Activated CD4-positive, alpha-beta memory T cell treated with anti-CD3 and anti-CD28 coated beads, Interleukin-2, amount 10 ng/mL, durations not matched to agents 7 days and 5 days (primary cell): ENCODE measurements at regions not wholly inside any gene's neighbourhood (a gene's known extent, or its start where the extent isn't known, plus 50 kb on each side); places are given as distances from the start of the nearest gene placed in this dataset.
"Not testable (repeated sequence)": the region's sequence is repeated elsewhere in the genome, so short reads cannot be mapped to it uniquely, and the experiment has no call there.

Source experiments
- CTCF ChIA-PET: fragments of 350-600 bp; sonication (Branson Sonifier 250); formaldehyde crosslinking; loops from one replicate; lab custom pipeline; 2021; ENCODE audit warnings: antibody characterized with exemption, inconsistent platforms; lab: Charles Lee
- POLR2A ChIA-PET: fragments of 350-600 bp; sonication (Branson Sonifier 250); formaldehyde crosslinking; loops from one replicate; lab custom pipeline; 2021; ENCODE audit warnings: antibody characterized with exemption; lab: Charles Lee
- DNase-seq: peaks from one replicate; pipeline ENCODE4 v3.0.0-alpha.2; 2020
- H3K27ac Mint-ChIP-seq: one replicate; pipeline ENCODE4 v1.8.0; 2021; ENCODE audit warnings: mild to moderate bottlenecking, mixed read lengths
- H3K27me3 Mint-ChIP-seq: one replicate; pipeline ENCODE4 v1.8.0; 2021; ENCODE audit warnings: mixed read lengths
- H3K36me3 Mint-ChIP-seq: one replicate; pipeline ENCODE4 v1.8.0; 2021; ENCODE audit warnings: low read depth, mixed read lengths
- H3K4me1 Mint-ChIP-seq: one replicate; pipeline ENCODE4 v1.8.0; 2021; ENCODE audit warnings: mixed read lengths
- H3K4me3 Mint-ChIP-seq: one replicate; pipeline ENCODE4 v1.8.0; 2021; ENCODE audit warnings: mild to moderate bottlenecking, mixed read lengths
- H3K9me3 Mint-ChIP-seq: one replicate; pipeline ENCODE4 v1.8.0; 2021; ENCODE audit warnings: mixed read lengths

- Mint-ChIP-seq H3K36me3 (no peaks in the 10 kb centered on the region), H3K4me1 (no peaks in the 10 kb centered on the region), H3K4me3 (no peak overlapping the region), H3K9me3 (no peaks in the 10 kb centered on the region), H3K27me3 (no peaks in the 10 kb centered on the region), H3K27ac (no peak overlapping the region)
- no peak for DNase-seq
- POLR2A ChIA-PET, result no interaction called here
- CTCF ChIA-PET, result no interaction called here
Measured at GRCh38 chrX:121457096-121457495, 409.7 kb downstream of the GLUD2 start.

GRCh38 chrX:121479406-121479805 is 432.0 kb downstream of the GLUD2 start:
- ChIA-PET POLR2A (no interaction called here), CTCF (no interaction called here)
- Mint-ChIP-seq H3K4me1 (no peaks in the 10 kb centered on the region), H3K36me3 (no peaks in the 10 kb centered on the region), H3K4me3 (no peak overlapping the region), H3K27me3 (no peaks in the 10 kb centered on the region), H3K27ac (no peak overlapping the region), H3K9me3 (no peaks in the 10 kb centered on the region)
- DNase-seq, result no peak

- no peaks in the 10 kb centered on the region for H3K36me3 Mint-ChIP-seq
- no peak overlapping the region for H3K4me3 Mint-ChIP-seq
- H3K27ac Mint-ChIP-seq, result no peak overlapping the region
- H3K9me3 Mint-ChIP-seq, result no peaks in the 10 kb centered on the region
- DNase-seq, result no peak
- H3K4me1 Mint-ChIP-seq, result no peaks in the 10 kb centered on the region
- no peaks in the 10 kb centered on the region for H3K27me3 Mint-ChIP-seq
- ChIA-PET CTCF (no interaction called here), POLR2A (no interaction called here)
Measured at GRCh38 chrX:121496966-121497365, 449.6 kb downstream of the GLUD2 start.

GRCh38 chrX:121504153-121504552 is 456.7 kb downstream of the GLUD2 start:
- DNase-seq, result no peak
- no peak overlapping the region for H3K27ac Mint-ChIP-seq
- no peak overlapping the region for H3K4me3 Mint-ChIP-seq
- no peaks in the 10 kb centered on the region for H3K9me3 Mint-ChIP-seq
- ChIA-PET CTCF (no interaction called here), POLR2A (no interaction called here)
- no peaks in the 10 kb centered on the region for H3K27me3 Mint-ChIP-seq
- H3K4me1 Mint-ChIP-seq, result no peaks in the 10 kb centered on the region
- H3K36me3 Mint-ChIP-seq, result no peaks in the 10 kb centered on the region

GRCh38 chrX:121546317-121546716 is 498.9 kb downstream of the GLUD2 start:
- no peak for DNase-seq
- Mint-ChIP-seq H3K4me1 (no peaks in the 10 kb centered on the region), H3K9me3 (no peaks in the 10 kb centered on the region), H3K27ac (no peak overlapping the region), H3K27me3 (no peaks in the 10 kb centered on the region), H3K36me3 (no peaks in the 10 kb centered on the region), H3K4me3 (no peak overlapping the region)
- ChIA-PET CTCF (no interaction called here), POLR2A (no interaction called here)

GRCh38 chrX:121558886-121559285 is 511.5 kb downstream of the GLUD2 start:
- CTCF ChIA-PET, result no interaction called here

GRCh38 chrX:121562616-121563015 is 515.2 kb downstream of the GLUD2 start:
- DNase-seq, result no peak
- H3K27ac Mint-ChIP-seq, result no peak overlapping the region

More at GRCh38 chrX:121558886-121559285, 511.5 kb downstream of the GLUD2 start:
- no peaks in the 10 kb centered on the region for H3K9me3 Mint-ChIP-seq
- no peaks in the 10 kb centered on the region for H3K27me3 Mint-ChIP-seq
- no peak overlapping the region for H3K4me3 Mint-ChIP-seq
- DNase-seq, result no peak
- H3K36me3 Mint-ChIP-seq, result no peaks in the 10 kb centered on the region
- H3K27ac Mint-ChIP-seq, result no peak overlapping the region
- POLR2A ChIA-PET, result no interaction called here
- no peaks in the 10 kb centered on the region for H3K4me1 Mint-ChIP-seq

GRCh38 chrX:121569609-121570008 is 522.2 kb downstream of the GLUD2 start:
- no peak for DNase-seq
- H3K9me3 Mint-ChIP-seq, result no peaks in the 10 kb centered on the region
- H3K27me3 Mint-ChIP-seq, result no peaks in the 10 kb centered on the region
- ChIA-PET CTCF (no interaction called here), POLR2A (no interaction called here)
- no peaks in the 10 kb centered on the region for H3K36me3 Mint-ChIP-seq
- no peak overlapping the region for H3K4me3 Mint-ChIP-seq
- no peak overlapping the region for H3K27ac Mint-ChIP-seq
- no peaks in the 10 kb centered on the region for H3K4me1 Mint-ChIP-seq

More at GRCh38 chrX:121562616-121563015, 515.2 kb downstream of the GLUD2 start:
- Mint-ChIP-seq H3K4me3 (no peak overlapping the region), H3K4me1 (no peaks in the 10 kb centered on the region), H3K36me3 (no peaks in the 10 kb centered on the region), H3K27me3 (no peaks in the 10 kb centered on the region), H3K9me3 (no peaks in the 10 kb centered on the region)
- ChIA-PET POLR2A (no interaction called here), CTCF (no interaction called here)

- H3K4me1 Mint-ChIP-seq, result no peaks in the 10 kb centered on the region
- CTCF ChIA-PET, result no interaction called here
Measured at GRCh38 chrX:121570072-121570841, 522.8 kb downstream of the GLUD2 start.

GRCh38 chrX:121571333-121571732 is 523.9 kb downstream of the GLUD2 start:
- DNase-seq, result no peak
- Mint-ChIP-seq H3K27ac (no peak overlapping the region), H3K4me1 (no peaks in the 10 kb centered on the region), H3K27me3 (no peaks in the 10 kb centered on the region), H3K4me3 (no peak overlapping the region), H3K9me3 (no peaks in the 10 kb centered on the region), H3K36me3 (no peaks in the 10 kb centered on the region)
- POLR2A ChIA-PET, result no interaction called here
- CTCF ChIA-PET, result no interaction called here

More at GRCh38 chrX:121570072-121570841, 522.8 kb downstream of the GLUD2 start:
- Mint-ChIP-seq H3K9me3 (no peaks in the 10 kb centered on the region), H3K36me3 (no peaks in the 10 kb centered on the region), H3K27ac (no peak overlapping the region), H3K27me3 (no peaks in the 10 kb centered on the region), H3K4me3 (no peak overlapping the region)
- no peak for DNase-seq
- POLR2A ChIA-PET, result no interaction called here

- H3K4me1 Mint-ChIP-seq, H3K9me3 Mint-ChIP-seq, H3K4me3 Mint-ChIP-seq, H3K27ac Mint-ChIP-seq, POLR2A ChIA-PET, DNase-seq, CTCF ChIA-PET, H3K36me3 Mint-ChIP-seq, H3K27me3 Mint-ChIP-seq: not testable (repeated sequence)
Measured at GRCh38 chrX:121574384-121574783, 527.0 kb downstream of the GLUD2 start.

- Mint-ChIP-seq H3K4me3 (no peak overlapping the region), H3K4me1 (no peaks in the 10 kb centered on the region), H3K27me3 (no peaks in the 10 kb centered on the region), H3K27ac (no peak overlapping the region), H3K9me3 (no peaks in the 10 kb centered on the region), H3K36me3 (no peaks in the 10 kb centered on the region)
- POLR2A ChIA-PET, result no interaction called here
- CTCF ChIA-PET, result no interaction called here
- DNase-seq, result no peak
Measured at GRCh38 chrX:121579016-121579760, 531.8 kb downstream of the GLUD2 start.

- H3K27ac Mint-ChIP-seq, result no peak overlapping the region
- H3K4me1 Mint-ChIP-seq, result no peaks in the 10 kb centered on the region
- H3K4me3 Mint-ChIP-seq, result no peak overlapping the region
- POLR2A ChIA-PET, result no interaction called here
- no peak for DNase-seq
- no peaks in the 10 kb centered on the region for H3K36me3 Mint-ChIP-seq
- no peaks in the 10 kb centered on the region for H3K27me3 Mint-ChIP-seq
- CTCF ChIA-PET, result no interaction called here
- no peaks in the 10 kb centered on the region for H3K9me3 Mint-ChIP-seq
Measured at GRCh38 chrX:121581885-121582284, 534.5 kb downstream of the GLUD2 start.

GRCh38 chrX:121585626-121586025 is 538.2 kb downstream of the GLUD2 start:
- no peak overlapping the region for H3K27ac Mint-ChIP-seq
- POLR2A ChIA-PET, result no interaction called here

More at GRCh38 chrX:121585626-121586025, 538.2 kb downstream of the GLUD2 start:
- H3K4me1 Mint-ChIP-seq, result no peaks in the 10 kb centered on the region
- no peaks in the 10 kb centered on the region for H3K9me3 Mint-ChIP-seq
- no peak overlapping the region for H3K4me3 Mint-ChIP-seq
- no peaks in the 10 kb centered on the region for H3K27me3 Mint-ChIP-seq
- CTCF ChIA-PET, result no interaction called here
- DNase-seq, result no peak
- H3K36me3 Mint-ChIP-seq, result no peaks in the 10 kb centered on the region
